CD4-positive, alpha-beta T cell (primary cell): ENCODE measurements at regions not wholly inside any gene's neighbourhood (a gene's known extent, or its start where the extent isn't known, plus 50 kb on each side); places are given as distances from the start of the nearest gene placed in this dataset.

ENCODE experiments used
- ATAC-seq: fragments of 200-7000 bp; cut with Tn5 transposase; one replicate; pipeline ENCODE4 v1.10.0; 2022; ENCODE audit warnings: mild to moderate bottlenecking; ENCODE audit not compliant: poor library complexity
- CTCF ChIA-PET: fragments of 350-600 bp; sonication (Branson Sonifier 250); formaldehyde crosslinking; loops from one replicate; lab custom pipeline; 2021; ENCODE audit warnings: antibody characterized with exemption, inconsistent platforms; lab: Charles Lee
- POLR2A ChIA-PET: fragments of 350-600 bp; sonication (Branson Sonifier 250); formaldehyde crosslinking; loops from one replicate; lab custom pipeline; 2021; ENCODE audit warnings: antibody characterized with exemption, inconsistent platforms; lab: Charles Lee
- DNase-seq, 14 experiments: peaks; one replicate each; pipeline ENCODE4 v3.0.0-alpha.2; 2013 to 2020; ENCODE audit warnings: mixed read lengths in 2 of 14
- H3K27ac ChIP-seq, 2 donors: one replicate each; pipeline versions ENCODE4 v1.5.1 to v1.7.0; 2013; ENCODE audit warnings: low read length in 2 of 2, low read depth in 1 of 2, mild to moderate bottlenecking in 1 of 2
- H3K27me3 ChIP-seq, 2 experiments: 1 replicate in 1 of 2; 2 replicates in 1 of 2; pipeline versions ENCODE4 v1.6.1 to v1.7.0; 2013; ENCODE audit warnings: low read length in 2 of 2, control low read depth in 1 of 2, mild to moderate bottlenecking in 1 of 2, moderate library complexity in 1 of 2; ENCODE audit not compliant: insufficient read depth in 2 of 2, control insufficient read depth in 1 of 2
- H3K36me3 ChIP-seq: one replicate; pipeline ENCODE4 v1.6.1; 2013; ENCODE audit warnings: low read length, control low read depth; ENCODE audit not compliant: insufficient read depth
- H3K4me1 ChIP-seq: one replicate; pipeline ENCODE4 v1.6.1; 2013; ENCODE audit warnings: low read length, control low read depth; ENCODE audit not compliant: insufficient read depth
- H3K4me3 ChIP-seq: one replicate; pipeline ENCODE4 v1.5.1; 2013; ENCODE audit warnings: mild to moderate bottlenecking, low read length, moderate library complexity
- H3K9me3 ChIP-seq, 2 experiments: 1 replicate in 1 of 2; 2 replicates in 1 of 2; pipeline versions ENCODE4 v1.6.1 to v1.7.0; 2013; ENCODE audit warnings: low read length in 2 of 2, mild to moderate bottlenecking in 2 of 2, control low read depth in 1 of 2, moderate library complexity in 1 of 2; ENCODE audit not compliant: control insufficient read depth in 1 of 2, insufficient read depth in 1 of 2
- H3K27ac Mint-ChIP-seq: one replicate; pipeline ENCODE4 v1.8.0; 2020; ENCODE audit warnings: mixed read lengths
- H3K27me3 Mint-ChIP-seq: one replicate; pipeline ENCODE4 v1.8.0; 2021; ENCODE audit warnings: mixed read lengths
- H3K36me3 Mint-ChIP-seq: one replicate; pipeline ENCODE4 v1.8.0; 2021; ENCODE audit warnings: low read depth, mixed read lengths
- H3K4me1 Mint-ChIP-seq: one replicate; pipeline ENCODE4 v1.8.0; 2021; ENCODE audit warnings: low read depth, mixed read lengths
- H3K4me3 Mint-ChIP-seq: one replicate; pipeline ENCODE4 v1.8.0; 2020; ENCODE audit warnings: mild to moderate bottlenecking, mixed read lengths
- H3K9me3 Mint-ChIP-seq: one replicate; pipeline ENCODE4 v1.8.0; 2020; ENCODE audit warnings: mixed read lengths
- CTCF ChIP-seq: fragments of 200-600 bp; IDR thresholded peaks from one replicate; pipeline ENCODE4 v1.8.0; 2022; ENCODE audit warnings: antibody characterized with exemption, mild to moderate bottlenecking
- intact Hi-C, 2 experiments: fragments of 100-400 bp; cut with DNase I in 1 of 2; cut with micrococcal nuclease in 1 of 2; formaldehyde crosslinking; loops; one replicate each; pipeline versions ENCODE4 v1.15.1 to v1.9.0; 2023 to 2025; cut with DNase I, micrococcal nuclease

GRCh38 chr12:82225871-82226270, 132.3 kb downstream of the CCDC59 start:
- Histone ChIP-seq H3K27me3 (no peaks in the 10 kb centered on the region), H3K36me3 (no peaks in the 10 kb centered on the region), H3K4me1 (no peaks in the 10 kb centered on the region), H3K4me3 (no peak overlapping the region), H3K27ac (no peak overlapping the region), H3K9me3 (no peaks in the 10 kb centered on the region)
- POLR2A ChIA-PET, result no interaction called here
- no peak overlapping the region for H3K4me3 Mint-ChIP-seq
- no peaks in the 10 kb centered on the region for H3K27me3 Mint-ChIP-seq
- DNase-seq (no peak), ATAC-seq (no peak)
- H3K27ac Mint-ChIP-seq, result no peak overlapping the region
- no peak for TF ChIP-seq CTCF
- H3K4me1 Mint-ChIP-seq, result no peaks in the 10 kb centered on the region
- intact Hi-C loops, result no loop called here
- no peaks in the 10 kb centered on the region for H3K36me3 Mint-ChIP-seq
- CTCF ChIA-PET, result no interaction called here
- H3K9me3 Mint-ChIP-seq, result no peaks in the 10 kb centered on the region

- Histone ChIP-seq H3K27me3 (no peaks in the 10 kb centered on the region), H3K4me1 (no peaks in the 10 kb centered on the region), H3K27ac (no peak overlapping the region), H3K4me3 (no peak overlapping the region), H3K9me3 (no peaks in the 10 kb centered on the region), H3K36me3 (no peaks in the 10 kb centered on the region)
- Mint-ChIP-seq H3K4me3 (no peak overlapping the region), H3K4me1 (no peaks in the 10 kb centered on the region), H3K27ac (no peak overlapping the region), H3K9me3 (peaks cover 3% of the 10 kb centered on the region), H3K27me3 (no peaks in the 10 kb centered on the region), H3K36me3 (no peaks in the 10 kb centered on the region)
- ChIA-PET CTCF (no interaction called here), POLR2A (no interaction called here)
- DNase-seq (no peak), ATAC-seq (no peak)
- intact Hi-C loops, result no loop called here
- TF ChIP-seq CTCF, result no peak
Measured at GRCh38 chr12:82223426-82223825, 134.8 kb downstream of the CCDC59 start.

- ChIA-PET POLR2A (no interaction called here), CTCF (no interaction called here)
- Histone ChIP-seq H3K36me3 (no peaks in the 10 kb centered on the region), H3K27me3 (no peaks in the 10 kb centered on the region), H3K27ac (no peak overlapping the region), H3K4me3 (no peak overlapping the region), H3K9me3 (peaks cover 0 to 7% of the 10 kb centered on the region in 2 experiments), H3K4me1 (no peaks in the 10 kb centered on the region)
- no peak for ATAC-seq
- intact Hi-C loops, result no loop called here
- Mint-ChIP-seq H3K27ac (no peak overlapping the region), H3K4me1 (no peaks in the 10 kb centered on the region), H3K9me3 (peaks cover 7% of the 10 kb centered on the region), H3K4me3 (no peak overlapping the region), H3K27me3 (no peaks in the 10 kb centered on the region), H3K36me3 (no peaks in the 10 kb centered on the region)
- no peak for TF ChIP-seq CTCF
- no peak for DNase-seq
Measured at GRCh38 chr12:82216475-82216874, 141.7 kb downstream of the CCDC59 start.
